HG03060 (cell line): ENCODE measurements at regions not wholly inside any gene's neighbourhood (a gene's known extent, or its start where the extent isn't known, plus 50 kb on each side); places are given as distances from the start of the nearest gene placed in this dataset.

Experiments
- ATAC-seq: cut with Tn5 transposase; IDR thresholded peaks from one replicate; pipeline ENCODE4 v1.9.1; 2021; ENCODE audit warnings: low read depth, moderate number of reproducible peaks; ENCODE audit not compliant: unreplicated experiment

- ATAC-seq, result no peak
These were observed 134.3 kb upstream of the PIEZO2 start for GRCh38 chr18:11283479-11284161.

GRCh38 chr18:11279461-11279860 is 130.1 kb upstream of the PIEZO2 start:
- no peak for ATAC-seq

GRCh38 chr18:11276678-11277077 is 127.3 kb upstream of the PIEZO2 start:
- no peak for ATAC-seq

GRCh38 chr18:11274144-11274794 is 124.9 kb upstream of the PIEZO2 start:
- ATAC-seq, result no peak

GRCh38 chr18:11272516-11272915 is 123.1 kb upstream of the PIEZO2 start:
- no peak for ATAC-seq

- no peak for ATAC-seq
These were observed 122.6 kb upstream of the PIEZO2 start for GRCh38 chr18:11271954-11272353.

- ATAC-seq, result no peak
These were observed 119.9 kb upstream of the PIEZO2 start for GRCh38 chr18:11269257-11269656.

GRCh38 chr18:11268741-11269233 is 119.4 kb upstream of the PIEZO2 start:
- ATAC-seq, result no peak

GRCh38 chr18:11268153-11268552 is 118.8 kb upstream of the PIEZO2 start:
- ATAC-seq, result no peak

GRCh38 chr18:11266781-11267480 is 117.6 kb upstream of the PIEZO2 start:
- ATAC-seq, result no peak

- ATAC-seq, result no peak
These were observed 112.1 kb upstream of the PIEZO2 start for GRCh38 chr18:11261486-11261885.

- ATAC-seq, result no peak
These were observed 111.6 kb upstream of the PIEZO2 start for GRCh38 chr18:11260961-11261461.

GRCh38 chr18:11259469-11260150 is 110.2 kb upstream of the PIEZO2 start:
- ATAC-seq, result no peak

- no peak for ATAC-seq
These were observed 108.8 kb upstream of the PIEZO2 start for GRCh38 chr18:11258039-11258610.

GRCh38 chr18:11256251-11256650 is 106.9 kb upstream of the PIEZO2 start:
- no peak for ATAC-seq

- no peak for ATAC-seq
These were observed 102.5 kb upstream of the PIEZO2 start for GRCh38 chr18:11251891-11252270.

GRCh38 chr18:11251229-11251890 is 102.0 kb upstream of the PIEZO2 start:
- ATAC-seq, result no peak

- ATAC-seq, result no peak
These were observed 100.0 kb upstream of the PIEZO2 start for GRCh38 chr18:11249391-11249790.

- no peak for ATAC-seq
These were observed 98.1 kb upstream of the PIEZO2 start for GRCh38 chr18:11247381-11247970.
